NCI-H1417 treated with DMSO at 0.1 percent for 48 hours (cell line): ENCODE measurements at regions not wholly inside any gene's neighbourhood (a gene's known extent, or its start where the extent isn't known, plus 50 kb on each side); places are given as distances from the start of the nearest gene placed in this dataset.
A peak's percentile ranks its signal among the peaks of the same experiment; 100 is the strongest.

Experiments used
- DNase-seq: peaks from one replicate; lab custom pipeline; 2025; lab: John Stamatoyannopoulos, UW

- DNase-seq, result no peak
These were observed 54.9 kb upstream of the PPP2R5C start for GRCh38 chr14:101706509-101707067.

GRCh38 chr14:101707068-101707842 lies 54.3 kb upstream of the PPP2R5C start:
- peak; percentile 83 for DNase-seq

- no peak for DNase-seq
These were observed 53.5 kb upstream of the PPP2R5C start for GRCh38 chr14:101707863-101708620.

GRCh38 chr14:101708853-101709532 lies 52.5 kb upstream of the PPP2R5C start:
- no peak for DNase-seq

GRCh38 chr14:101709533-101709881 lies 52.0 kb upstream of the PPP2R5C start:
- no peak for DNase-seq

- no peak for DNase-seq
These were observed 51.3 kb upstream of the PPP2R5C start for GRCh38 chr14:101709962-101710931.

- no peak for DNase-seq
These were observed 50.3 kb upstream of the PPP2R5C start for GRCh38 chr14:101711041-101711856.
